AG04449 (cell line): ENCODE measurements at regions not wholly inside any gene's neighbourhood (a gene's known extent, or its start where the extent isn't known, plus 50 kb on each side); places are given as distances from the start of the nearest gene placed in this dataset.
"Not testable (repeated sequence)": the region's sequence is repeated elsewhere in the genome, so short reads cannot be mapped to it uniquely, and the experiment has no call there.

ENCODE experiments used
- CTCF ChIA-PET: fragments of 350-600 bp; formaldehyde crosslinking; extraction: SDS; loops from one replicate; lab custom pipeline; 2021; ENCODE audit warnings: antibody characterized with exemption; lab: Yijun Ruan, JAX
- POLR2A ChIA-PET: fragments of 400-600, 350-600 bp; formaldehyde crosslinking; extraction: SDS; loops from one replicate; lab custom pipeline; 2020; ENCODE audit warnings: antibody characterized with exemption, inconsistent platforms; lab: Yijun Ruan, JAX
- DNase-seq: peaks from one replicate; pipeline ENCODE4 v3.0.0-alpha.2; 2010; ENCODE audit warnings: low read depth, low spot score
- H3K4me3 ChIP-seq: 2 replicates; pipeline ENCODE4 v1.5.1; 2011; ENCODE audit warnings: low read depth, mild to moderate bottlenecking, control low read depth, low read length
- TF ChIP-seq, protein P1 (sequence below): IDR thresholded peaks from one replicate; pipeline ENCODE4 v1.5.1; 2011; ENCODE audit warnings: mild to moderate bottlenecking, moderate library complexity, low read length, control low read depth, inconsistent platforms; ENCODE audit not compliant: insufficient read depth; ENCODE audit errors: missing control alignments

DNA sequence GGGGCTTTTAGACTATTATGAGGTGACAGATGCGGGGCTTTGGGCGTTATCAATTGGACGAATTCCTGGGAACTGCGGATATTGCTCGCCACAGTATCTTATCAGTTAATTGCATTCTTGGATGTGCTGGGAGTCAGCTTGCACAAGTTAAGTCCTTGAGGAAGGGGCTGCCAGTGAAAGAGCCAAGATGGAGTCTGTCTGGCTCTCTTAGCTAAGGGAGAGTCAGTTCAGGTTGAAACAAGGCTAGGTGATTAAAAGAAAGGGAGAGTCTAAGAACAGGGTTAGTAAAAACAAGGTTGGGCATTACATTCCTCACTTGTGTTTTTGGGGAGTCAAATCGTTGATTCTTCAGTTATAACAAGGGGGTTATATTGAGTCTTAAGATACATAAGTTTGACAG is 162.5 kb upstream of the CCZ1B start:
- DNase-seq, CTCF ChIA-PET, POLR2A ChIA-PET: not testable (repeated sequence)

DNA sequence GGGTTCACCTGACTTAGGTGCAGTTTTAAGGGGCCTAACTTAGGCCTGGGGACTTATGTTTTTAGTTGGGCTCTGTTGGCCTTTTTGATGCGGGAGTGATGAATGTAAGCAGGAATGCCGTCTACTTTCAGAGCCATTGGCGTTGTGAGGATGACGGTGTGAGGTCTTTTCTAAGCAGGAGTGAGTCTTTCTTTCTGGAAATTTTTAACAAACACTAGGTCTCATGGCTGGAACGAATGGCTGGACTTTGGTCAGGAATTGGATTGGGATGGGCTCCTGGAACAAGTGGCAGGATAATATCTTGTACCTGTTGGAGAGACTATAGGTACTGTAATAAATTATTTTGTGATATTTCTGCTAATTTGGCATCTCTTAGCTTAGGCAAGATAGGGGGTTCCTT is 163.9 kb upstream of the CCZ1B start:
- H3K4me3 ChIP-seq, DNase-seq, CTCF ChIA-PET, POLR2A ChIA-PET: not testable (repeated sequence)

More for the DNA sequence above, 162.5 kb upstream of the CCZ1B start:
- not testable (repeated sequence) for H3K4me3 ChIP-seq

DNA sequence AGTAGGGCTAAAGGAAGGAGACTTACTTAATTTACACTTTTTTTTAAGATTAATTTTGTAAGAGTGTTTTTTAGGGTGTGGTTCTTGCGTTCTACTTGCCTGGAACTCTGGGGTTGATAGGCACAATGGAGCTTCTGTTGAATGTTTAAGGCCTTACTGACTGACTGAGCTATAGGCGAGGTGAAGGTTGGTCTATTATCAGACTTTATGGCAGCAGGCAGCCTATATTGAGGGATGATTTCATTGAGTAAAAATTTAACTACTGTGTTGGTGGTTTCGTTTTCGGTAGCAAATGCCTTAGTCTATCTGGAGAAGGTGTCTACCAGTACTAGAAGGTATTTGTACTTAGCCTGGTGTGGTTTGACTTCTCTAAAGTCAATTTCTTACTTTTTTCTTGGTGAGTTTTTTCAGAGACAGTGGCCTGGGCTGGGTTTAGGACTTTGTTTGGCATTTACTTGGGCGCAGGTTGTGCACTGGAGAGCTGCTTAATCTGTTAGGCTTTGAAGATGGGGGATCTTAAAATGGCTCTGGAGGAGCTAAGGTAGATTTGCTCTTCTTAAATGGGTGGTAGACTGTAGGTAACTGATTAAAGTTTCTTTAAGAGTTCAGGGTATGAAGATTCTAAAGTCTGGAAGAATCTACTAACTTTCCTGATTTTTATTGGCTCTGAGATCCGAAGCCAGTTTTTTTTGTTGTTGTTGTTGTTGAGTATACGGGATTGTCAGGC is 164.5 kb upstream of the CCZ1B start:
- CTCF ChIA-PET, DNase-seq, H3K4me3 ChIP-seq, POLR2A ChIA-PET: not testable (repeated sequence)

DNA sequence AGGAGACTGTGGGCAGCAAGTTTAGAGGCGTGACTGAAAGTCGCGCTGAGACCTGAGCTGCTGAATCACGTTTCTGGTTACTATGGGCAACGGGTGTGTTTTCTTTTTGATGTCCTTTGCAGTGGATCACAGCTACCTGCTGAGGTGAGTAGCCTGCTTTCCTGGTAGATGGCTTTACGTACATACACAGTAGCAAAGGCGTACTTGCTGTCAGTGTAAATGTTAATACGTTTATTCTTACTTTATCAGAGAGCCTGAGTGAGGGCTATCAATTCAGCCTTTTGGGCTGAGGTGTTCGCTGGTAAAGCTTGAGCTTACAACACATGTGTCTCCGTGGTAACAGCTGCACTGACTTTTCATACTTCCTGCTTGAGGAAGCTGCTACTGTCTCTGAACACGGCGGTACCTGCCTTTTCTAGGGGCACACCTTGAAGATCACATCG is 165.1 kb upstream of the CCZ1B start:
- CTCF ChIA-PET, H3K4me3 ChIP-seq, POLR2A ChIA-PET, DNase-seq: not testable (repeated sequence)

DNA sequence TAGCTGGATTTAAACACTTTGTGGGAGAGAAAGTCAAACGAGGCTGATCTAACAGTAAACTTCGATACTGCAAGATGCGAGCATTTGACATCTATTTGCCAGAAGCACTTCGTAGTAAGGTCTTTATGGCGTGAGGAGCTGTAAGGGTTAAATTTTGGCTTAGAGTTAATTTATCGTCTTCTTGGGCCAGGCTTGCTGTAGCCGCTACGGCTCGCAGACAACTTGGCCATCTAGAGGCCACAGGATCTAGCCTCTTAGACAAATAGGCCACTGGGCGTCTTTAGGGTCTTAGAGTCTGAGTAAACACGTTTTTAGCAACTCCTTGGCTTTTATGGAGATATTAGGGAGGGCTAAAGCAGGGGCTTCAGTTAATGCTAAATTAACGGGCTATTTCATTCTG is 165.6 kb upstream of the CCZ1B start:
- DNase-seq, POLR2A ChIA-PET, CTCF ChIA-PET, H3K4me3 ChIP-seq: not testable (repeated sequence)

DNA sequence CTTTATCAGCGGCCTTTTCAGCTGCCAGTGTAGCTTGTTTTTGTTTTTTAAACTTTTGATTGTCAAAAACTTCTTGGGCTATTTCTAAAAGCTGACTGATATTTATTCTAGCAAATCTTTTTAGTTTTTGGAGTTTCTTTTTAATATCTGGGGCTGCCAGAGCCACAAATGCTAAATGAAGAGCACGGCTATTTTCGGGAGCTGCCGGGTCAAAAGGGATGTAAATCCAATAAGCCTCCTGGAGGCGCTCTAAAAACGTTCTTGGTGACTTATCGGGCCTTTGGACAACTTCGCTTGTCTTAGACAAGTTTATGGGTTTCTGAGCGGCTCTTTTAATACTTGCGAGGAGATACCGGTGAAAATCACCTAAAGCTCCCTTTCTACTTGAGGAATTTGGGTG is 166.1 kb upstream of the CCZ1B start:
- CTCF ChIA-PET, H3K4me3 ChIP-seq, POLR2A ChIA-PET, DNase-seq: not testable (repeated sequence)

DNA sequence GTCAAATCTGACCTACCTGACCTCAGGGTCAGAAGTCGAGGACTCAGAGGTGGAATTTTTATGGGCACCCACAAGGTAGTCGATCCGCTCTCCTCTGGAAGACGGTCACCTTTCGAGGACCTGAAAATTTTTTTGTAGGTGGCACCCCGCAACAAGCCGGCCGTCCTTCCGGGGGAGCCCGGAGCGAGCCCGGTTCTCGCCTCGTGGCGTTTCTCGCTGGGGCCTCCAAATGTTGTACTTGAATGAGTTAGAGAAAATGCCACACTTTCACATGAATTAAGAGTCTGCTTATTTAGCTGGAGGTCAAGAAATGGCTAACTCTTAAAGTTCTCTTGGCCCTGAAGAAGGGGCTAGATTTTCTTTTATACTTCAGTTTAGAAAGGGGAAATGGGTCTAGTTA is 169.0 kb upstream of the CCZ1B start:
- POLR2A ChIA-PET, DNase-seq, H3K4me3 ChIP-seq, CTCF ChIA-PET: not testable (repeated sequence)

DNA sequence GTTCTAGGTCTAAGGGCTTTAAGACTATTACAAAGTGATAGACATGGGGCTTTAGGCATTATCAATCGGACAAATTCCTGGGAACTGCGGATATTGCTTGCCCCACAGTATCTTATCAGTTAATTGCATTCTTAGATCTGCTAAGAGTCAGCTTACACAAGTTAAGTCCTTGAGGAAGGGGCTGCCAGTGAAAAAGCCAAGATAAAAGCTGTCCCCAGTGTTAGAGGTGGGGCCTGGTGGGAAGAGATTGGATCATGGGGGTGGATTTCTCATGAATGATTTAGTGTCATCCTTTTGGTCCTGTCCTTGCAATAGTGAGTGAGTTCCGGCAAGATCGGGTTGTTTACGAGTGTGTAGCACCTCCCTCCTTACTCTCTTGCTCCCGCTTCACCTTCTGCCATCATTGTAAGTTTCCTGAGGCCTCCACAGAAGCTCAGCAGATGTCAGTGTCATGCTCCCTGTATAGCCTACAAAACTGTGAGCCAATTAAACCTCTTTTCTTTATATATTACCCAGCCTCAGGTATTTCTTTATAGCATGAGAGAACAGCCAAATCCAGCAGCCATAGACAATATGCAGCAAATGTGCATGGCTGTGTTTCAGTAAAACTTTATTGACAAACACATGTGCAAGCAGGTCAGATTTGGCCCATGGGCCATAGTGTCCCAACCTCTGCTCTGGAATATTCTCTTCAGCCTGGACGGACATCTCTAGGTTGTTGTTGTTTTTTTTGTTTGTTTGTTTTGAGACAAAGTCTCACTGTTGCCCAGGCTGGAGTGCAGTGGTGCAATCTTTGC is 169.6 kb upstream of the CCZ1B start:
- CTCF ChIA-PET, DNase-seq, POLR2A ChIA-PET, H3K4me3 ChIP-seq: not testable (repeated sequence)

DNA sequence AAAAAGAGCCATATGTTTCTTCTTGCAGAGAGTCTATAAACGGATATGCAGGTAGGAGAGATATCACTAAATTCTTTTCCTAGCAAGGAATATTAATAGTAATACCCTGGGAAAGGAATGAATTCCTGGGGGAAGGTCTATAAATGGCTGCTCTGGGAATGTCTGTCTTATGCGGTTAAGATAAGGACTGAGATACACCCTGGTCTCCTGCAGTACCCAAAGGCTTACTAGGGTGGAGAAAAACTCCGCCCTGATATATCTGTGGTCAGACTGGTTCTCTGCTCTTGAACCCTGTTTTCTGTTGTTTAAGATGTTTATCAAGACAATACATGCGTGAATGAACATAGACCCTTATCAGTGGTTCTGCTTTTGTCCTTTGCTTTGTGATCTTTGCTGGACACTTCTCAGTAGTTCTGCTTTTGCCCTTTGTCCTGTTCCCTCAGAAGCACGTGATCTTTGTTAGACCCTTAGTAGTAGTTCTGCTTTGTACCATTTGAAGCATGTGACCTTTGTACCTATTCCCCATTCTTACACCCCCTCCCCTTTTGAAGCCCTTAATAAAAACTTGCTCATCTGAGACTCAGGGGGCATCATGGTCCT is 173.1 kb upstream of the CCZ1B start:
- DNase-seq, POLR2A ChIA-PET, H3K4me3 ChIP-seq, CTCF ChIA-PET: not testable (repeated sequence)

DNA sequence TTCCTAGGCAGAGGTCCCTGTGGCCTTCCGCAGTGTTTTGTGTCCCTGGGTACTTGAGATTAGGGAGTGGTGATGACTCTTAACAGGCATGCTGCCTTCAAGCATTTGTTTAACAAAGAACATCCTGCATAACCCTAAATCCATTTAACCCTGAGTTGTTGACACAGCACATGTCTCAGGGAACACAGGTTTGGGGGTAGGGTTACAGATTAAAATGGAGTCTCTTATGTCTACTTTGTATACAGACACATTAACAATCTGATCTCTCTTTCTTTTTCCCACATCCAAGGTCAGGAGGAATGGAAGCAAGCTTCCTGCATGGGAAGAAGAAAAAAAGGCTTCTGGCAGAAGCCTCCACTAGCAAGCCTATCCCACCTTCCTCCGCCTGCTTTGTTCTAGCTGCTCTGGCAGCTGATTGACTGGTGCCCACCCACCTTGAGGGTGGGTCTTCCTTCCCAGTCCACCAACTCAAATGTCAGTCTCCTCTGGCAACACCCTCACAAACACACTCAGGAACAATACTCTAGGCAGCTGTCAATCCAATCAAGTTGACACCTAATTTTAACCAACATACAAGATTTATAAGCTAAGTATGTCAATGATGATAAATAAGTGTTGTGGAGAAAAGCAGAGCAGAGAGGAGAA is 176.5 kb upstream of the CCZ1B start:
- CTCF ChIA-PET, result no interaction called here
- H3K4me3 ChIP-seq, result no peak overlapping the region
- TF ChIP-seq, protein P1, sequence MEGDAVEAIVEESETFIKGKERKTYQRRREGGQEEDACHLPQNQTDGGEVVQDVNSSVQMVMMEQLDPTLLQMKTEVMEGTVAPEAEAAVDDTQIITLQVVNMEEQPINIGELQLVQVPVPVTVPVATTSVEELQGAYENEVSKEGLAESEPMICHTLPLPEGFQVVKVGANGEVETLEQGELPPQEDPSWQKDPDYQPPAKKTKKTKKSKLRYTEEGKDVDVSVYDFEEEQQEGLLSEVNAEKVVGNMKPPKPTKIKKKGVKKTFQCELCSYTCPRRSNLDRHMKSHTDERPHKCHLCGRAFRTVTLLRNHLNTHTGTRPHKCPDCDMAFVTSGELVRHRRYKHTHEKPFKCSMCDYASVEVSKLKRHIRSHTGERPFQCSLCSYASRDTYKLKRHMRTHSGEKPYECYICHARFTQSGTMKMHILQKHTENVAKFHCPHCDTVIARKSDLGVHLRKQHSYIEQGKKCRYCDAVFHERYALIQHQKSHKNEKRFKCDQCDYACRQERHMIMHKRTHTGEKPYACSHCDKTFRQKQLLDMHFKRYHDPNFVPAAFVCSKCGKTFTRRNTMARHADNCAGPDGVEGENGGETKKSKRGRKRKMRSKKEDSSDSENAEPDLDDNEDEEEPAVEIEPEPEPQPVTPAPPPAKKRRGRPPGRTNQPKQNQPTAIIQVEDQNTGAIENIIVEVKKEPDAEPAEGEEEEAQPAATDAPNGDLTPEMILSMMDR, result no peak
- no peak for DNase-seq
- POLR2A ChIA-PET, result no interaction called here

DNA sequence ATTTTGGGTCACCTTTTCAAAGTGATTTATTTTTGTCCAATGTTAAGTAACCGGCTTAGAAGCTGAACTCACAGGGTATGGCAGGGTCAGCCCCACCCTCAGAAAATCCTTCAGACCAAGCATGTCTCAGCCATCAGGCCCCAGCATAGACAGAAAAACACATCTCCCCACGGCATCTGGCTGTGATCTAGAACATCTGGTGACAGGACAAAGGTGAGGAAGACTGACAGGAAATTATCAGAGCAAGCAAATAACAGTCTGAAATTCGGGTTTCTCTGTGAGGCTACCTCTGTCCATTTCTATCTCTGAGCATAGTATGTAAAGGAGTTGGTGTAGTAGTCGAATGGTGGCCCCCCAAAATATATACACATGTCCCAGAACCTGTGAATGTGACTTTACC is 177.0 kb upstream of the C1GALT1 start:
- CTCF ChIA-PET, result no interaction called here
- TF ChIP-seq, protein P1, result no peak
- POLR2A ChIA-PET, result no interaction called here
- H3K4me3 ChIP-seq, result no peak overlapping the region
- DNase-seq, result no peak

DNA sequence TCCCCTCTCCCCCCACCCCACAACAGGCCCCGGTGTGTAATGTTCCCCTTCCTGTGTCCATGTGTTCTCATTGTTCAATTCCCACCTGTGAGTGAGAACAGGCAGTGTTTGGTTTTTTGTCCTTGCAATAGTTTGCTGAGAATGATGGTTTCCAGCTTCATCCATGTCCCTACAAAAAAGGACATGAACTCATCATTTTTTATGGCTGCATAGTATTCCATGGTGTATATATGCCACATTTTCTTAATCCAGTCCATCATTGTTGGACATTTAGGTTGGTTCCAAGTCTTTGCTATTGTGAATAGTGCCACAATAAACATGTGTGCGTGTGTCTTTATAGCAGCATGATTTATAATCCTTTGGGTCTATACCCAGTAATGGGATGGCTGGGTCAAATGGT is 176.4 kb upstream of the C1GALT1 start:
- DNase-seq, POLR2A ChIA-PET, H3K4me3 ChIP-seq, CTCF ChIA-PET: not testable (repeated sequence)

DNA sequence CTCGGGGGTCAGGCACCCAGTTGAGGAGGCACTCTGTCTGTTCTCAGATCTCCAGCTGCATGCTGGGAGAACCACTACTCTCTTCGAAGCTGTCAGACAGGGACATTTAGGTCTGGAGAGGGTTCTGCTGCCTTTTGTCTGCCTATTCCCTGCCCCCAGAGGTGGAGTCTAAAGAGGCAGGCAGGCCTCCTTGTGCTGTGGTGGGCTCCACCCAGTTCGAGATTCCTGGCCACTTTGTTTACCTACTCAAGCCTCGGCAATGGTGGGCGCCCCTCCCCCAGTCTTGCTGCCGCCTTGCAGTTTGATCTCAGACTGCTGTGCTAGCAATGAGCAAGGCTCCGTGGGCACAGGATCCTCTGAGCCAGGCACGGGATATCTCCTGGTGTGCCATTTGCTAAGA is 171.1 kb upstream of the C1GALT1 start:
- CTCF ChIA-PET, POLR2A ChIA-PET, H3K4me3 ChIP-seq, DNase-seq: not testable (repeated sequence)

DNA sequence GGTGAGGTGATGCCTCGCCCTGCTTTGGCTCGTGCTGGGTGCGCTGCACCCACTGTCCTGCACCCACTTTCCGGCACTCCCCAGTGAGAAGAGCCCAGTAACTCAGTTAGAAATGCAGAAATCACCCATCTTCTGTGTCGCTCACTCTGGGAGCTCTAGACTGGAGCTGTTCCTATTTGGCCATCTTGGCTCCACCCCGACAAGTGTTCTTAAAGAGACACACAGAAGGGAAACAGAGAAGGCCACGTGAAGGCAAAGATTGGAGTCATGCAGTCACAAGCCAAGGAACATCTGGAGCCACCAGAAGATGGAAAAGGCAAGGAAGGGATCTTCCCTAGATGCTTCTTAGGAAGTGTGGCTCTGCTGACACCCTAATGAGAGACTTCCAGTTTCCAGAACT is 170.6 kb upstream of the C1GALT1 start:
- POLR2A ChIA-PET, H3K4me3 ChIP-seq, DNase-seq, CTCF ChIA-PET: not testable (repeated sequence)
